ENCODE measurements at regions not wholly inside any gene's neighbourhood (a gene's known extent, or its start where the extent isn't known, plus 50 kb on each side); places are given as distances from the start of the nearest gene placed in this dataset.

DNA sequence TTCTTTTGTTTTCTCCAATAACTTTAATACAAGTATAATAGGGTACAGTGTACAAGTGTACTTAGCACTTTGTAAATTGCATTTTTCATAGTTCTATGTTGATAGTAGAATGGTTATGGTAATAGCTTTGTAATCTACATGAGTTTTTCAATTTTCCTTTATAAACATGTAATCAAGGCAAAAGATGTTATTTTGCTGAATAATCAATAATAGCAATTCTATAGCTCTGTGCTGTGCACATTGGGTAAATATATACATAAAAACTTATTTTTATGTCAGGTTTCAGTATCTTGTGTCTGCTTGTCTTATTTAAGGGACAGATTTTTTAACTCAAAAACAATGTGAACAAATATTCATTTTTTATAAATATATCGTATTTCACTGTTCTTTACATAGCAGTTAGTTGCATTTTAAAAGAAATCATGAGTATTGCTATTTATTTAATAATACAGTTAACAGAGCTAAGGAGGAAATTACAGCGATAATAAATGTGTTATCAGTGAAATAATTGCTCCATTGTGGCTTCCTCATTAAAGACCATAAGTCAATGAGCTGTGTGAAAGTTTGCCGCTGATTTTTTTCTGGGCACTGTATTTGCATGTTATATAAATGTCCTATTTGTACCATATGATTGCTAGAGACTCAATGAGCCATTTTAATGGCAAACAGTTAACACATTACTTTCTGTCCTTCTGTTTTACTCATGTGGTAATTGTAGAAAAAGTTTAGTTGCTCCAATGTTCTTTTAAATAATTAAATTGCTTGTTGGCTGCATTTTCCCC, 214.6 kb upstream of the STAC start:
- Histone ChIP-seq H3K27me3 (no peaks in the 10 kb centered on the region), H3K4me1 (no peaks in the 10 kb centered on the region), H3K4me3 (no peak overlapping the region), H3K9me3 (no peaks in the 10 kb centered on the region), H3K36me3 (no peaks in the 10 kb centered on the region), H3K27ac (no peak overlapping the region)
- intact Hi-C loops (cut with DNase I; ENCODE audit: low total_unique reads) (no loop called here), in situ Hi-C loops (cut with MboI; ENCODE audit: low pct_ligation_motif_present in 1 of 4, low pct_unique_long_range_greater_than_20kb in 1 of 4, low sequenced_read_pairs in 3 of 4) (no loop called here)
- TF ChIP-seq POLR2AphosphoS5 (IDR thresholded peaks at IDR 0.05) (no peak), POLR2A (IDR thresholded peaks at IDR 0.05) (no peak), EP300 (IDR thresholded peaks at IDR 0.05; ENCODE audit: low read depth) (no peak)
- TF ChIP-seq, protein P1, sequence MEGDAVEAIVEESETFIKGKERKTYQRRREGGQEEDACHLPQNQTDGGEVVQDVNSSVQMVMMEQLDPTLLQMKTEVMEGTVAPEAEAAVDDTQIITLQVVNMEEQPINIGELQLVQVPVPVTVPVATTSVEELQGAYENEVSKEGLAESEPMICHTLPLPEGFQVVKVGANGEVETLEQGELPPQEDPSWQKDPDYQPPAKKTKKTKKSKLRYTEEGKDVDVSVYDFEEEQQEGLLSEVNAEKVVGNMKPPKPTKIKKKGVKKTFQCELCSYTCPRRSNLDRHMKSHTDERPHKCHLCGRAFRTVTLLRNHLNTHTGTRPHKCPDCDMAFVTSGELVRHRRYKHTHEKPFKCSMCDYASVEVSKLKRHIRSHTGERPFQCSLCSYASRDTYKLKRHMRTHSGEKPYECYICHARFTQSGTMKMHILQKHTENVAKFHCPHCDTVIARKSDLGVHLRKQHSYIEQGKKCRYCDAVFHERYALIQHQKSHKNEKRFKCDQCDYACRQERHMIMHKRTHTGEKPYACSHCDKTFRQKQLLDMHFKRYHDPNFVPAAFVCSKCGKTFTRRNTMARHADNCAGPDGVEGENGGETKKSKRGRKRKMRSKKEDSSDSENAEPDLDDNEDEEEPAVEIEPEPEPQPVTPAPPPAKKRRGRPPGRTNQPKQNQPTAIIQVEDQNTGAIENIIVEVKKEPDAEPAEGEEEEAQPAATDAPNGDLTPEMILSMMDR (IDR thresholded peaks at IDR 0.05) = no peak
- 66 to 69% methylated on average over 3 of the region's 3 CpGs for WGBS, 2 donors (ENCODE audit: low coverage in 1 of 2)
- DNase-seq = no peak

- TF ChIP-seq EP300 (IDR thresholded peaks at IDR 0.05; ENCODE audit: low read depth) (no peak), POLR2A (IDR thresholded peaks at IDR 0.05) (no peak), POLR2AphosphoS5 (IDR thresholded peaks at IDR 0.05) (no peak)
- TF ChIP-seq, protein P1 (IDR thresholded peaks at IDR 0.05) = no peak
- 69 to 74% methylated on average over 1 to 3 of the region's 3 CpGs for WGBS, 2 donors (ENCODE audit: low coverage in 1 of 2)
- Histone ChIP-seq H3K27me3 (no peaks in the 10 kb centered on the region), H3K9me3 (no peaks in the 10 kb centered on the region), H3K4me3 (no peak overlapping the region), H3K27ac (no peak overlapping the region), H3K4me1 (no peaks in the 10 kb centered on the region), H3K36me3 (no peaks in the 10 kb centered on the region)
- in situ Hi-C loops (cut with MboI; ENCODE audit: low pct_ligation_motif_present in 1 of 4, low pct_unique_long_range_greater_than_20kb in 1 of 4, low sequenced_read_pairs in 3 of 4) (no loop called here), intact Hi-C loops (cut with DNase I; ENCODE audit: low total_unique reads) (no loop called here)
- no peak for DNase-seq
Observed at GRCh38 chr3:36166477-36166876, 213.8 kb upstream of the STAC start.

DNA sequence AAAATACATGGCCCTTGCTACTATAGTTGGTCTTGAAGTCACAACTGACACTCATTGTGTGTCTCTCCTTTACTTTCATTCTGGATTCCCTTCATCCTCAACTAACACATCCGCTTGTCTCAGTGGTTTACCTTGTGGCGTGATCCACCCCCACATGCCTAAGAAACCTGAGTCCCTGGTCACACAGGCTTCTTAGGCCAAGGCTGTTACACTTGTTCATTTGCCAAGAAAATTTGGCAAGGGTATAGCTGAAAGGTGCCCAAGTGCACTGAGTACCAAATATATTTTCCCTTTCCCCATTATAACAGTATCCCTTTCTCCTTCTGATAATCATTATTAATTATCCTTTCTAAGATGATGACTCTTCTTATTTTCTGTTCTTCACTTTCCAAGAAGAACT, 207.6 kb upstream of the STAC start:
- WGBS, 2 donors (ENCODE audit: low coverage in 1 of 2) = 70 to 89% methylated on average over 2 of the region's 2 CpGs
- Histone ChIP-seq H3K27me3 (no peaks in the 10 kb centered on the region), H3K27ac (no peak overlapping the region), H3K36me3 (no peaks in the 10 kb centered on the region), H3K4me3 (no peak overlapping the region), H3K4me1 (no peaks in the 10 kb centered on the region), H3K9me3 (no peaks in the 10 kb centered on the region)
- TF ChIP-seq POLR2AphosphoS5 (IDR thresholded peaks at IDR 0.05) (no peak), EP300 (IDR thresholded peaks at IDR 0.05; ENCODE audit: low read depth) (no peak), POLR2A (IDR thresholded peaks at IDR 0.05) (no peak)
- TF ChIP-seq, protein P1 (IDR thresholded peaks at IDR 0.05) = no peak
- in situ Hi-C loops (cut with MboI; ENCODE audit: low pct_ligation_motif_present in 1 of 4, low pct_unique_long_range_greater_than_20kb in 1 of 4, low sequenced_read_pairs in 3 of 4) (no loop called here), intact Hi-C loops (cut with DNase I; ENCODE audit: low total_unique reads) (no loop called here)
- DNase-seq = no peak

- no peaks in the 10 kb centered on the region for H3K9me3 ChIP-seq
- no peaks in the 10 kb centered on the region for H3K27me3 ChIP-seq
- in situ Hi-C loops (cut with MboI; ENCODE audit: low pct_ligation_motif_present in 1 of 4, low pct_unique_long_range_greater_than_20kb in 1 of 4, low sequenced_read_pairs in 3 of 4) = no loop called here
- no peaks in the 10 kb centered on the region for H3K4me1 ChIP-seq
- no peak overlapping the region for H3K4me3 ChIP-seq
- no peak for DNase-seq
- no peak overlapping the region for H3K27ac ChIP-seq
- intact Hi-C loops (cut with DNase I; ENCODE audit: low total_unique reads) = no loop called here
- no peaks in the 10 kb centered on the region for H3K36me3 ChIP-seq
- WGBS, 2 donors (ENCODE audit: low coverage in 1 of 2) = 80% methylated on average over 2 of the region's 2 CpGs; no CpG with 5 or more reads in 1 of the 2 donors
- TF ChIP-seq POLR2AphosphoS5 (IDR thresholded peaks at IDR 0.05) (no peak), POLR2A (IDR thresholded peaks at IDR 0.05) (no peak), EP300 (IDR thresholded peaks at IDR 0.05; ENCODE audit: low read depth) (no peak)
- TF ChIP-seq, protein P1 (IDR thresholded peaks at IDR 0.05) = no peak
Observed at GRCh38 chr3:36175113-36175812, 205.0 kb upstream of the STAC start.

Data from transverse colon (tissue), 4 donors.